HEK293 (cell line): ENCODE measurements at regions not wholly inside any gene's neighbourhood (a gene's known extent, or its start where the extent isn't known, plus 50 kb on each side); places are given as distances from the start of the nearest gene placed in this dataset.

ENCODE experiments used
- CTCF ChIA-PET: fragments of 350-600 bp; formaldehyde crosslinking; extraction: SDS; loops from one replicate; lab custom pipeline; 2021; ENCODE audit warnings: antibody characterized with exemption; lab: Yijun Ruan, JAX
- POLR2A ChIA-PET: fragments of 300-600 bp; formaldehyde crosslinking; extraction: SDS; loops from one replicate; lab custom pipeline; 2020; ENCODE audit warnings: antibody characterized with exemption, inconsistent platforms; lab: Yijun Ruan, JAX
- H3K27ac ChIP-seq: fragments of 200-500 bp; sonication (Bioruptor generic); 2 replicates; pipeline ENCODE4 v1.5.1; 2014; ENCODE audit warnings: low read depth, low read length, control low read depth, inconsistent platforms; ENCODE audit errors: extremely low read depth
- H3K36me3 ChIP-seq, 2 experiments: fragments of 200-500 bp in 1 of 2; sonication (Bioruptor generic) in 1 of 2; 1 replicate in 1 of 2; 2 replicates in 1 of 2; pipeline ENCODE4 v1.5.1; 2014 to 2017; ENCODE audit warnings: inconsistent platforms in 2 of 2, low read length in 2 of 2; ENCODE audit not compliant: control insufficient read depth in 2 of 2, insufficient read depth in 1 of 2
- H3K4me1 ChIP-seq: fragments of 200-500 bp; sonication (Bioruptor generic); 2 replicates; pipeline ENCODE4 v1.5.1; 2014; ENCODE audit warnings: mild to moderate bottlenecking, low read length, inconsistent platforms; ENCODE audit not compliant: control insufficient read depth, insufficient read depth
- H3K4me3 ChIP-seq: 2 replicates; pipeline ENCODE4 v1.5.1; 2011; ENCODE audit warnings: low read depth, mild to moderate bottlenecking, control low read depth, low read length, moderate library complexity
- H3K9me3 ChIP-seq: fragments of 200-500 bp; sonication (Bioruptor generic); 2 replicates; pipeline ENCODE4 v1.5.1; 2014; ENCODE audit warnings: low read depth, low read length, inconsistent platforms; ENCODE audit not compliant: control insufficient read depth, insufficient read depth
- GLIS2 ChIP-seq: fragments of 450-650 bp; formaldehyde crosslinking; IDR thresholded peaks from 2 replicates; pipeline ENCODE4 v1.5.1; 2016; ENCODE audit warnings: missing biosample characterization, missing genetic modification characterization
- HOXD13 ChIP-seq: sonication (generic); formaldehyde crosslinking; IDR thresholded peaks from 2 replicates; pipeline ENCODE4 v1.8.0; 2022; ENCODE audit warnings: missing genetic modification reagents, borderline replicate concordance
- PRDM1 ChIP-seq: fragments of 450-650 bp; formaldehyde crosslinking; IDR thresholded peaks from 2 replicates; pipeline ENCODE4; 2016; ENCODE audit warnings: missing biosample characterization, missing genetic modification characterization
- SCRT2 ChIP-seq: fragments of 450-650 bp; formaldehyde crosslinking; IDR thresholded peaks from 2 replicates; pipeline ENCODE4 v1.5.1; 2016; ENCODE audit warnings: missing biosample characterization, missing genetic modification characterization
- SP2 ChIP-seq: fragments of 450-650 bp; formaldehyde crosslinking; IDR thresholded peaks from 2 replicates; pipeline ENCODE4 v1.5.1; 2016; ENCODE audit warnings: missing biosample characterization, missing genetic modification characterization
- ZNF155 ChIP-seq: fragments of 450-650 bp; formaldehyde crosslinking; IDR thresholded peaks from 2 replicates; pipeline ENCODE4 v1.5.1; 2016; ENCODE audit warnings: missing biosample characterization, missing genetic modification characterization
- ZNF157 ChIP-seq: fragments of 450-650 bp; formaldehyde crosslinking; IDR thresholded peaks from 2 replicates; pipeline ENCODE4 v1.5.1; 2016; ENCODE audit warnings: missing biosample characterization, missing genetic modification characterization
- ZNF169 ChIP-seq: fragments of 450-650 bp; formaldehyde crosslinking; IDR thresholded peaks from 2 replicates; pipeline ENCODE4 v1.5.1; 2016; ENCODE audit warnings: missing biosample characterization, missing genetic modification characterization
- ZNF184 ChIP-seq: fragments of 450-650 bp; IDR thresholded peaks from 2 replicates; pipeline ENCODE4 v1.5.1; 2018; ENCODE audit warnings: missing biosample characterization, mild to moderate bottlenecking, missing genetic modification characterization
- ZNF248 ChIP-seq: fragments of 450-650 bp; formaldehyde crosslinking; IDR thresholded peaks from 2 replicates; pipeline ENCODE4 v1.5.1; 2017; ENCODE audit warnings: missing biosample characterization, missing genetic modification characterization
- ZNF335 ChIP-seq: fragments of 450-650 bp; formaldehyde crosslinking; conservative IDR thresholded peaks from 2 replicates; pipeline ENCODE4 v1.5.1; 2016; ENCODE audit warnings: missing biosample characterization, missing genetic modification characterization
- ZNF48 ChIP-seq: fragments of 450-650 bp; formaldehyde crosslinking; IDR thresholded peaks from 2 replicates; pipeline ENCODE4 v1.5.1; 2016; ENCODE audit warnings: missing biosample characterization, missing genetic modification characterization
- ZNF561 ChIP-seq: fragments of 450-650 bp; IDR thresholded peaks from 2 replicates; pipeline ENCODE4 v1.5.1; 2018; ENCODE audit warnings: missing biosample characterization, missing genetic modification characterization, borderline replicate concordance
- ZSCAN16 ChIP-seq: fragments of 450-650 bp; formaldehyde crosslinking; IDR thresholded peaks from 2 replicates; pipeline ENCODE4 v1.5.1; 2016; ENCODE audit warnings: missing biosample characterization, missing genetic modification characterization
- TF ChIP-seq, protein P1 (sequence below): fragments of 450-650 bp; formaldehyde crosslinking; IDR thresholded peaks from 2 replicates; pipeline ENCODE4; 2016; ENCODE audit warnings: missing biosample characterization, missing genetic modification characterization
- TF ChIP-seq, protein P2 (sequence below): fragments of 450-650 bp; formaldehyde crosslinking; IDR thresholded peaks from 2 replicates; pipeline ENCODE4 v1.5.1; 2016; ENCODE audit warnings: missing biosample characterization, missing genetic modification characterization
- TF ChIP-seq, protein P3 (sequence below): fragments of 450-650 bp; formaldehyde crosslinking; IDR thresholded peaks from 2 replicates; pipeline ENCODE4 v1.5.1; 2017; ENCODE audit warnings: missing biosample characterization, missing genetic modification characterization
- TF ChIP-seq, protein P4 (sequence below): fragments of 450-650 bp; formaldehyde crosslinking; IDR thresholded peaks from 2 replicates; pipeline ENCODE4 v1.5.1; 2016; ENCODE audit warnings: missing biosample characterization, missing genetic modification characterization
- TF ChIP-seq, protein P5 (sequence below): fragments of 450-650 bp; formaldehyde crosslinking; IDR thresholded peaks from 2 replicates; pipeline ENCODE4 v1.5.1; 2016; ENCODE audit warnings: missing biosample characterization, missing genetic modification characterization, borderline replicate concordance

DNA sequence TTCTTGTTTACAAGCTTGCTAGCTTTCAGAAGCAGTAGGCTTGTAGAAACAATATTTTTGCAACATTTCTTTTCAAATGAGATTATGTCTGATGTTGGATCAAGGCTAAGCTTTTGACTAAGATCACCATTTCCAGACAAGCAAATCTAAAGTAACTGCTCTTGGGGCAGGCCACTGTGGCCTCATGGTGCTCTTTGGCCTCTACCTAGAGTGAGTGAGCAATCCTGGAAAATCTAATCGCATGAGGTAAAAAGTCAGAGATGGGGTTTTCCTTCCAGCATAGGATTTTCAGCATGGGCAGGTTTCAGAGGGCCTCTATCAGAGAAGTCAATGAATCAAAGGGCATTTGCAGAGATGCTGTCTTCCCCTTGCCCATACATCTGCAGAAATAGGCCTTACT is 331.9 kb downstream of the OMA1 start:
- POLR2A ChIA-PET: no interaction called here
- no peaks in the 10 kb centered on the region for H3K4me1 ChIP-seq
- TF ChIP-seq ZNF335 (tag by site-specific recombination) (no peak), ZSCAN16 (tag by site-specific recombination) (no peak), ZNF169 (no peak), ZNF48 (tag by site-specific recombination) (no peak), SP2 (no peak), ZNF157 (no peak), HOXD13 (CRISPR knock-in tag) (no peak), ZNF155 (tag by site-specific recombination) (no peak), PRDM1 (tag by site-specific recombination) (no peak), ZNF561 (tag by site-specific recombination) (no peak), ZNF184 (tag by site-specific recombination) (no peak), SCRT2 (no peak), GLIS2 (no peak), ZNF248 (tag by site-specific recombination) (no peak)
- TF ChIP-seq, protein P1, sequence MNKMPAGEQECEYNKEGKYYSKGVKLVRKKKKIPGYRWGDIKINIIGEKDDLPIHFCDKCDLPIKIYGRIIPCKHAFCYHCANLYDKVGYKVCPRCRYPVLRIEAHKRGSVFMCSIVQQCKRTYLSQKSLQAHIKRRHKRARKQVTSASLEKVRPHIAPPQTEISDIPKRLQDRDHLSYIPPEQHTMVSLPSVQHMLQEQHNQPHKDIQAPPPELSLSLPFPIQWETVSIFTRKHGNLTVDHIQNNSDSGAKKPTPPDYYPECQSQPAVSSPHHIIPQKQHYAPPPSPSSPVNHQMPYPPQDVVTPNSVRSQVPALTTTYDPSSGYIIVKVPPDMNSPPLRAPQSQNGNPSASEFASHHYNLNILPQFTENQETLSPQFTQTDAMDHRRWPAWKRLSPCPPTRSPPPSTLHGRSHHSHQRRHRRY (tag by site-specific recombination): no peak
- TF ChIP-seq, protein P2, sequence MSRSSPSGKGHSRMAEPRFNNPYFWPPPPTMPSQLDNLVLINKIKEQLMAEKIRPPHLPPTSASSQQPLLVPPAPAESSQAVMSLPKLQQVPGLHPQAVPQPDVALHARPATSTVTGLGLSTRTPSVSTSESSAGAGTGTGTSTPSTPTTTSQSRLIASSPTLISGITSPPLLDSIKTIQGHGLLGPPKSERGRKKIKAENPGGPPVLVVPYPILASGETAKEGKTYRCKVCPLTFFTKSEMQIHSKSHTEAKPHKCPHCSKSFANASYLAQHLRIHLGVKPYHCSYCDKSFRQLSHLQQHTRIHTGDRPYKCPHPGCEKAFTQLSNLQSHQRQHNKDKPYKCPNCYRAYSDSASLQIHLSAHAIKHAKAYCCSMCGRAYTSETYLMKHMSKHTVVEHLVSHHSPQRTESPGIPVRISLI (tag by site-specific recombination): no peak
- TF ChIP-seq, protein P3, sequence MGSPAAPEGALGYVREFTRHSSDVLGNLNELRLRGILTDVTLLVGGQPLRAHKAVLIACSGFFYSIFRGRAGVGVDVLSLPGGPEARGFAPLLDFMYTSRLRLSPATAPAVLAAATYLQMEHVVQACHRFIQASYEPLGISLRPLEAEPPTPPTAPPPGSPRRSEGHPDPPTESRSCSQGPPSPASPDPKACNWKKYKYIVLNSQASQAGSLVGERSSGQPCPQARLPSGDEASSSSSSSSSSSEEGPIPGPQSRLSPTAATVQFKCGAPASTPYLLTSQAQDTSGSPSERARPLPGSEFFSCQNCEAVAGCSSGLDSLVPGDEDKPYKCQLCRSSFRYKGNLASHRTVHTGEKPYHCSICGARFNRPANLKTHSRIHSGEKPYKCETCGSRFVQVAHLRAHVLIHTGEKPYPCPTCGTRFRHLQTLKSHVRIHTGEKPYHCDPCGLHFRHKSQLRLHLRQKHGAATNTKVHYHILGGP (tag by site-specific recombination): no peak
- TF ChIP-seq, protein P4, sequence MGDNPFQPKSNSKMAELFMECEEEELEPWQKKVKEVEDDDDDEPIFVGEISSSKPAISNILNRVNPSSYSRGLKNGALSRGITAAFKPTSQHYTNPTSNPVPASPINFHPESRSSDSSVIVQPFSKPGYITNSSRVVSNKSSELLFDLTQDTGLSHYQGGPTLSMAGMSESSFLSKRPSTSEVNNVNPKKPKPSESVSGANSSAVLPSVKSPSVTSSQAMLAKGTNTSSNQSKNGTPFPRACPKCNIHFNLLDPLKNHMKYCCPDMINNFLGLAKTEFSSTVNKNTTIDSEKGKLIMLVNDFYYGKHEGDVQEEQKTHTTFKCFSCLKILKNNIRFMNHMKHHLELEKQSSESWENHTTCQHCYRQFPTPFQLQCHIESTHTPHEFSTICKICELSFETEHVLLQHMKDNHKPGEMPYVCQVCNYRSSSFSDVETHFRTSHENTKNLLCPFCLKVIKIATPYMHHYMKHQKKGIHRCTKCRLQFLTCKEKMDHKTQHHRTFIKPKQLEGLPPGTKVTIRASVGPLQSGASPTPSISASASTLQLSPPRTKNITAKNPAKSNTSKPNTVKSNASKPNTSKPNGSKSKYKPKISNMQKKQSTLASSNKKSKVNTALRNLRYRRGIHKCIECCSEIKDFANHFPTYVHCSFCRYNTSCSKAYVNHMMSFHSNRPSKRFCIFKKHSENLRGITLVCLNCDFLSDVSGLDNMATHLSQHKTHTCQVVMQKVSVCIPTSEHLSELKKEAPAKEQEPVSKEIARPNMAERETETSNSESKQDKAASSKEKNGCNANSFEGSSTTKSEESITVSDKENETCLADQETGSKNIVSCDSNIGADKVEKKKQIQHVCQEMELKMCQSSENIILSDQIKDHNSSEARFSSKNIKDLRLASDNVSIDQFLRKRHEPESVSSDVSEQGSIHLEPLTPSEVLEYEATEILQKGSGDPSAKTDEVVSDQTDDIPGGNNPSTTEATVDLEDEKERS (tag by site-specific recombination): no peak
- TF ChIP-seq, protein P5, sequence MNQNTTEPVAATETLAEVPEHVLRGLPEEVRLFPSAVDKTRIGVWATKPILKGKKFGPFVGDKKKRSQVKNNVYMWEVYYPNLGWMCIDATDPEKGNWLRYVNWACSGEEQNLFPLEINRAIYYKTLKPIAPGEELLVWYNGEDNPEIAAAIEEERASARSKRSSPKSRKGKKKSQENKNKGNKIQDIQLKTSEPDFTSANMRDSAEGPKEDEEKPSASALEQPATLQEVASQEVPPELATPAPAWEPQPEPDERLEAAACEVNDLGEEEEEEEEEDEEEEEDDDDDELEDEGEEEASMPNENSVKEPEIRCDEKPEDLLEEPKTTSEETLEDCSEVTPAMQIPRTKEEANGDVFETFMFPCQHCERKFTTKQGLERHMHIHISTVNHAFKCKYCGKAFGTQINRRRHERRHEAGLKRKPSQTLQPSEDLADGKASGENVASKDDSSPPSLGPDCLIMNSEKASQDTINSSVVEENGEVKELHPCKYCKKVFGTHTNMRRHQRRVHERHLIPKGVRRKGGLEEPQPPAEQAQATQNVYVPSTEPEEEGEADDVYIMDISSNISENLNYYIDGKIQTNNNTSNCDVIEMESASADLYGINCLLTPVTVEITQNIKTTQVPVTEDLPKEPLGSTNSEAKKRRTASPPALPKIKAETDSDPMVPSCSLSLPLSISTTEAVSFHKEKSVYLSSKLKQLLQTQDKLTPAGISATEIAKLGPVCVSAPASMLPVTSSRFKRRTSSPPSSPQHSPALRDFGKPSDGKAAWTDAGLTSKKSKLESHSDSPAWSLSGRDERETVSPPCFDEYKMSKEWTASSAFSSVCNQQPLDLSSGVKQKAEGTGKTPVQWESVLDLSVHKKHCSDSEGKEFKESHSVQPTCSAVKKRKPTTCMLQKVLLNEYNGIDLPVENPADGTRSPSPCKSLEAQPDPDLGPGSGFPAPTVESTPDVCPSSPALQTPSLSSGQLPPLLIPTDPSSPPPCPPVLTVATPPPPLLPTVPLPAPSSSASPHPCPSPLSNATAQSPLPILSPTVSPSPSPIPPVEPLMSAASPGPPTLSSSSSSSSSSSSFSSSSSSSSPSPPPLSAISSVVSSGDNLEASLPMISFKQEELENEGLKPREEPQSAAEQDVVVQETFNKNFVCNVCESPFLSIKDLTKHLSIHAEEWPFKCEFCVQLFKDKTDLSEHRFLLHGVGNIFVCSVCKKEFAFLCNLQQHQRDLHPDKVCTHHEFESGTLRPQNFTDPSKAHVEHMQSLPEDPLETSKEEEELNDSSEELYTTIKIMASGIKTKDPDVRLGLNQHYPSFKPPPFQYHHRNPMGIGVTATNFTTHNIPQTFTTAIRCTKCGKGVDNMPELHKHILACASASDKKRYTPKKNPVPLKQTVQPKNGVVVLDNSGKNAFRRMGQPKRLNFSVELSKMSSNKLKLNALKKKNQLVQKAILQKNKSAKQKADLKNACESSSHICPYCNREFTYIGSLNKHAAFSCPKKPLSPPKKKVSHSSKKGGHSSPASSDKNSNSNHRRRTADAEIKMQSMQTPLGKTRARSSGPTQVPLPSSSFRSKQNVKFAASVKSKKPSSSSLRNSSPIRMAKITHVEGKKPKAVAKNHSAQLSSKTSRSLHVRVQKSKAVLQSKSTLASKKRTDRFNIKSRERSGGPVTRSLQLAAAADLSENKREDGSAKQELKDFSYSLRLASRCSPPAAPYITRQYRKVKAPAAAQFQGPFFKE (tag by site-specific recombination): no peak
- no peaks in the 10 kb centered on the region for H3K9me3 ChIP-seq
- H3K36me3 ChIP-seq: no peaks in the 10 kb centered on the region
- H3K4me3 ChIP-seq: no peak overlapping the region
- no peak overlapping the region for H3K27ac ChIP-seq
- CTCF ChIA-PET: interaction anchor here (0.6 kb wide), 1 partner anchor 1377 kb away, joined by 3 read pairs; no protein-coding TSS in a partner anchor
